ENCODE measurements at regions not wholly inside any gene's neighbourhood (a gene's known extent, or its start where the extent isn't known, plus 50 kb on each side); places are given as distances from the start of the nearest gene placed in this dataset.

- TF ChIP-seq CTCF (IDR thresholded peaks at IDR 0.05) = no peak
- TF ChIP-seq ZFX (IDR thresholded peaks at IDR 0.05; ENCODE audit: borderline replicate concordance) = no peak
Observed at GRCh38 chr16:51255349-51255972, 104.4 kb upstream of the SALL1 start.
